ENCODE measurements at regions not wholly inside any gene's neighbourhood (a gene's known extent, or its start where the extent isn't known, plus 50 kb on each side); places are given as distances from the start of the nearest gene placed in this dataset.

- TF ChIP-seq CTCF (IDR thresholded peaks at IDR 0.05; ENCODE audit: borderline replicate concordance, extremely low read depth, low read length, poor library complexity, severe bottlenecking) (no peak), EZH2 (IDR thresholded peaks at IDR 0.05; ENCODE audit: borderline replicate concordance, low read depth, low read length, severe bottlenecking) (no peak)
These were observed 175.7 kb upstream of the PLN start for GRCh38 chr6:118372413-118372812.
